ENCODE measurements at regions not wholly inside any gene's neighbourhood (a gene's known extent, or its start where the extent isn't known, plus 50 kb on each side); places are given as distances from the start of the nearest gene placed in this dataset.

- in situ Hi-C loops (cut with MboI; ENCODE audit: low sequenced_read_pairs, unreplicated experiment) = no loop called here
- DNase-seq (ENCODE audit: low spot score) = no peak
- TF ChIP-seq, protein P1, sequence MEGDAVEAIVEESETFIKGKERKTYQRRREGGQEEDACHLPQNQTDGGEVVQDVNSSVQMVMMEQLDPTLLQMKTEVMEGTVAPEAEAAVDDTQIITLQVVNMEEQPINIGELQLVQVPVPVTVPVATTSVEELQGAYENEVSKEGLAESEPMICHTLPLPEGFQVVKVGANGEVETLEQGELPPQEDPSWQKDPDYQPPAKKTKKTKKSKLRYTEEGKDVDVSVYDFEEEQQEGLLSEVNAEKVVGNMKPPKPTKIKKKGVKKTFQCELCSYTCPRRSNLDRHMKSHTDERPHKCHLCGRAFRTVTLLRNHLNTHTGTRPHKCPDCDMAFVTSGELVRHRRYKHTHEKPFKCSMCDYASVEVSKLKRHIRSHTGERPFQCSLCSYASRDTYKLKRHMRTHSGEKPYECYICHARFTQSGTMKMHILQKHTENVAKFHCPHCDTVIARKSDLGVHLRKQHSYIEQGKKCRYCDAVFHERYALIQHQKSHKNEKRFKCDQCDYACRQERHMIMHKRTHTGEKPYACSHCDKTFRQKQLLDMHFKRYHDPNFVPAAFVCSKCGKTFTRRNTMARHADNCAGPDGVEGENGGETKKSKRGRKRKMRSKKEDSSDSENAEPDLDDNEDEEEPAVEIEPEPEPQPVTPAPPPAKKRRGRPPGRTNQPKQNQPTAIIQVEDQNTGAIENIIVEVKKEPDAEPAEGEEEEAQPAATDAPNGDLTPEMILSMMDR (IDR thresholded peaks at IDR 0.05; ENCODE audit: borderline replicate concordance, control extremely low read depth, extremely low read depth, insufficient read depth, missing control alignments) = no peak
Measured at GRCh38 chr15:95558916-95559315, 771.6 kb upstream of the NR2F2 start.

DNA sequence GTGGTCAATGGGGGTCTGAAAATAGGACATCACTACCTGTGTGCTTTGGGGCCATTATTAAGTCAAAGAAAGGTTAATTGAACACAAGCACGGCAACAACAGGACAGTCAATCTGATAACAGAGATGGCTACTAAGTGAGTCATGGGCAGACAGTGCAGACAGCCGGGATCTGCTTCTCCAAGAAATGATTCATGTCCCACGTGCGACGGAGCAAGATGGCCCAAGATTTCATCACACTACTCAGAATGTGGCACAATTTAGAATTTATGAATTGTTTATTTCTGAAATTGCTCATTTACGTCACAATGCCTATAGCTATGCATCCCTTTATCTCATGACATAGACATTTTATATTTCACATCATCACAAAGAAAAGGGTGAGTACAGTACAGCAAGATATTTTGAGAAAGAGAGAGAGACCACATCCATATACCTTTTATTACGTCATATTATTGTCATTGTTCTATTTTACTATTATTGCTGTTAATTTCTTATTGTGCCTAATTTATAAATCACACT is 770.6 kb upstream of the NR2F2 start:
- no peak for DNase-seq (ENCODE audit: low spot score)
- in situ Hi-C loops (cut with MboI; ENCODE audit: low sequenced_read_pairs, unreplicated experiment) = no loop called here
- TF ChIP-seq, protein P1 (IDR thresholded peaks at IDR 0.05; ENCODE audit: borderline replicate concordance, control extremely low read depth, extremely low read depth, insufficient read depth, missing control alignments) = no peak

DNA sequence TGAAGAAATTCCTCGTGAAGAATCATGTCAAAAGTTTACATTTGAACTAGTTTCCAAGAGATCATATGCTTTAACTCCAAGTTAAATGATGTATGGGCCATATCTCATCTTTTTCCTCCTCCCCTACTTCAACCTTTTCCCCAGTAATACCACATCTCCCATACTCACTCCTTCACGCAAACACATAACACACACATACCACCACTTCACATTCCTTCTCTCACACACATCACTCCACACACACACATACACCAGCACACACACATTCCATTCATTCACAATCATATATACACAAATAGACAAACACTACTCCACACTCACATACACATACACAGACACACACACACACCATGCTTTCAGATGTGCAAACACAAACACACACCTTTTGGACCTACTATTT is 769.0 kb upstream of the NR2F2 start:
- TF ChIP-seq, protein P1 (IDR thresholded peaks at IDR 0.05; ENCODE audit: borderline replicate concordance, control extremely low read depth, extremely low read depth, insufficient read depth, missing control alignments) = no peak
- in situ Hi-C loops (cut with MboI; ENCODE audit: low sequenced_read_pairs, unreplicated experiment) = no loop called here
- no peak for DNase-seq (ENCODE audit: low spot score)

GRCh38 chr15:95563634-95564033 is 766.9 kb upstream of the NR2F2 start:
- in situ Hi-C loops (cut with MboI; ENCODE audit: low sequenced_read_pairs, unreplicated experiment) = no loop called here

DNA sequence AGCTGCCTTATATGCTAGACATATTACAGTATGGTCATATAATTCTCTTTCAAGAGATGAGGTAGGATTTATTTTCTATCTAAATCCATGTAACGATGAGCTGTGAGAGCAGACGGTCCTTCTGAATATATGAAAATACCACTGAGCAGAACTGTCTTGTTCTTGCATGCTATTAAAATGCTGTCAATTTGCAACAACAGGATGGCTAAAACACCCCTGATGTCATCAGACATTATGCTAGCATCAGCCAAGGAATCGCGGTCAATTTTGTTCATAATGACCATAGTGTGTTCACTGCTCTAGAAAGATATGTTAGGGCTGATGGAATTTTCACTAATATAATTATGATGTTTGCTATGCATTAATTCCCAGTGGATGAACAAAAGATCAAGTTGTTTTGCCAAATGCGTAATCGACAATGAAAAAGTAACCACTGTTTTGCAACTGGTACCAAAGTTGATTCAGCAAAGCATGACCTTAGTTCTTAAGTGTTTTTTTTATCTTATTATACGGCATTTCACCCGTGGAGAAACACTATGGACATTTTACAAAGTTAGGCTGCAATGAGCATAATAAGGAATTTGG is 765.4 kb upstream of the NR2F2 start:
- in situ Hi-C loops (cut with MboI; ENCODE audit: low sequenced_read_pairs, unreplicated experiment) = no loop called here
- no peak for DNase-seq (ENCODE audit: low spot score)
- TF ChIP-seq, protein P1 (IDR thresholded peaks at IDR 0.05; ENCODE audit: borderline replicate concordance, control extremely low read depth, extremely low read depth, insufficient read depth, missing control alignments) = no peak

More at GRCh38 chr15:95563634-95564033, 766.9 kb upstream of the NR2F2 start:
- TF ChIP-seq, protein P1 (IDR thresholded peaks at IDR 0.05; ENCODE audit: borderline replicate concordance, control extremely low read depth, extremely low read depth, insufficient read depth, missing control alignments) = no peak
- DNase-seq (ENCODE audit: low spot score) = no peak

DNA sequence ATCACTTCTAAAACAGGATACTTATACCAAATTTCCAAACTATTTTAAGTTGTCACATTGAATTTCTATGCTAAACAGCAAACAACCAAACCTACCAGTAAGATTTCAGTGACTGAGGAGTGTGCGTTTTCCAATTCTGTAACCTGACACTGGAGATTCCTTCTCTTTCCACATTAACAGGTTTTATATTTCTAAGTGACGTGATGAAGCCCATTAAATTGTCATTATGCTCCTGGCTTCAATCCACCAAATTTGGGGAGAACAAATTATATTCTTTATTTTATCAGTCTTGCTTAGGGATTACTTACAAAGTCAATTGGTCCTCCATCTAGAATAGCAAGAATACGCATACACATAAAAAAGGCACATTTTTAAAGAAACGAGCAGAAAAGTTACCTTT is 764.8 kb upstream of the NR2F2 start:
- in situ Hi-C loops (cut with MboI; ENCODE audit: low sequenced_read_pairs, unreplicated experiment) = no loop called here
- no peak for DNase-seq (ENCODE audit: low spot score)

More for the DNA sequence above, 764.8 kb upstream of the NR2F2 start:
- TF ChIP-seq, protein P1 (IDR thresholded peaks at IDR 0.05; ENCODE audit: borderline replicate concordance, control extremely low read depth, extremely low read depth, insufficient read depth, missing control alignments) = no peak
